Endothelial cell of umbilical vein (primary cell): ENCODE measurements at regions not wholly inside any gene's neighbourhood (a gene's known extent, or its start where the extent isn't known, plus 50 kb on each side); places are given as distances from the start of the nearest gene placed in this dataset.

Experiments used
- BruUV-seq: library from RNA; stranded (reverse); fragments of 400-500 nt; replicated peaks from 2 replicates; lab custom pipeline; 2021; lab: Mats Ljungman, UMichigan
- CTCF ChIA-PET: fragments of 300-600, 350-600 bp; sonication (Branson Sonifier 250); formaldehyde crosslinking; loops from one replicate; lab custom pipeline; 2021; ENCODE audit warnings: antibody characterized with exemption, inconsistent platforms; lab: Charles Lee
- POLR2A ChIA-PET: fragments of 300-600, 350-600 bp; sonication (Branson Sonifier 250); formaldehyde crosslinking; loops from one replicate; lab custom pipeline; 2021; ENCODE audit warnings: antibody characterized with exemption, inconsistent platforms; lab: Charles Lee
- DNase-seq: peaks from one replicate; pipeline ENCODE4 v3.0.0-alpha.2; 2011; ENCODE audit warnings: low read depth, low spot score
- FAIRE-seq: peaks from 2 replicates; lab custom pipeline; 2011; peaks lifted over from hg19 to GRCh38; lab: Jason Lieb, UNC
- H2AFZ ChIP-seq: 2 replicates; pipeline ENCODE4 v1.6.0; 2012; ENCODE audit warnings: low read depth, low read length, control low read depth, inconsistent platforms
- H3K27ac ChIP-seq: 2 replicates; pipeline ENCODE4 v1.5.1; 2011; ENCODE audit warnings: low read depth, mild to moderate bottlenecking, control low read depth, low read length, moderate library complexity; ENCODE audit not compliant: insufficient read depth
- H3K27me3 ChIP-seq, 2 experiments: 2 replicates each; pipeline versions ENCODE4 v1.6.0 to v1.6.1; 2011; ENCODE audit warnings: low read length in 2 of 2, mixed read lengths in 1 of 2; ENCODE audit not compliant: control insufficient read depth in 2 of 2, insufficient read depth in 2 of 2
- H3K36me3 ChIP-seq, 2 experiments: 2 replicates in 1 of 2; 3 replicates in 1 of 2; pipeline ENCODE4 v1.5.1; 2011; ENCODE audit warnings: low read length in 2 of 2, mild to moderate bottlenecking in 1 of 2, moderate library complexity in 1 of 2; ENCODE audit not compliant: control insufficient read depth in 2 of 2, insufficient read depth in 2 of 2; ENCODE audit errors: extremely low read depth in 1 of 2
- H3K4me1 ChIP-seq: 3 replicates; pipeline ENCODE4 v1.5.1; 2011; ENCODE audit warnings: mild to moderate bottlenecking, low read length; ENCODE audit not compliant: control insufficient read depth, insufficient read depth; ENCODE audit errors: extremely low read depth
- H3K4me2 ChIP-seq: 2 replicates; pipeline ENCODE4 v1.6.1; 2011; ENCODE audit warnings: low read length, control low read depth, mixed read lengths; ENCODE audit not compliant: insufficient read depth
- H3K4me3 ChIP-seq, 3 experiments: fragments of 200-600 bp in 1 of 3; sonication (generic), shearing (Covaris generic) in 1 of 3; replicated peaks in 1 of 3; 2 replicates each; pipeline ENCODE4 v1.5.1; 2011 to 2016; ENCODE audit warnings: control low read depth in 3 of 3, low read length in 3 of 3, mild to moderate bottlenecking in 2 of 3, inconsistent platforms in 1 of 3, low read depth in 1 of 3, moderate library complexity in 1 of 3; ENCODE audit not compliant: insufficient read depth in 1 of 3
- H3K79me2 ChIP-seq: 2 replicates; pipeline ENCODE4 v1.6.0; 2012; ENCODE audit warnings: low read length, inconsistent platforms; ENCODE audit not compliant: control insufficient read depth, insufficient read depth
- H3K9ac ChIP-seq: replicated peaks from 2 replicates; pipeline ENCODE3; 2011; ENCODE audit warnings: low read length, control low read depth; ENCODE audit not compliant: insufficient read depth; ENCODE audit errors: extremely low read depth
- H3K9me1 ChIP-seq: replicated peaks from 3 replicates; pipeline ENCODE4 v1.6.0; 2011; ENCODE audit warnings: mild to moderate bottlenecking, low read length; ENCODE audit not compliant: control insufficient read depth, insufficient read depth; ENCODE audit errors: extremely low read depth
- H3K9me3 ChIP-seq: replicated peaks from 2 replicates; pipeline ENCODE4 v1.5.1; 2012; ENCODE audit warnings: low read length, inconsistent platforms; ENCODE audit not compliant: control insufficient read depth, insufficient read depth
- H4K20me1 ChIP-seq: replicated peaks from 2 replicates; pipeline ENCODE3; 2011; ENCODE audit warnings: mild to moderate bottlenecking, low read length; ENCODE audit not compliant: control insufficient read depth, insufficient read depth; ENCODE audit errors: extremely low read depth
- EZH2 ChIP-seq: IDR thresholded peaks from 2 replicates; pipeline ENCODE4 v1.6.1; 2012; ENCODE audit warnings: borderline replicate concordance, low read depth, mild to moderate bottlenecking, moderate library complexity, low read length, inconsistent platforms; ENCODE audit not compliant: severe bottlenecking
- FOS ChIP-seq: IDR thresholded peaks from 2 replicates; pipeline ENCODE4 v1.6.1; 2011; ENCODE audit warnings: mild to moderate bottlenecking, low read length, moderate library complexity, borderline replicate concordance; ENCODE audit not compliant: insufficient read depth
- GATA2 ChIP-seq: IDR thresholded peaks from 2 replicates; pipeline ENCODE4 v1.7.0; 2011; ENCODE audit warnings: low read depth, mild to moderate bottlenecking, moderate library complexity, mixed read lengths, low read length; ENCODE audit not compliant: insufficient read length, insufficient read depth
- JUN ChIP-seq: IDR thresholded peaks from 2 replicates; pipeline ENCODE4 v1.6.1; 2011; ENCODE audit warnings: borderline replicate concordance, low read depth; ENCODE audit not compliant: insufficient read length, insufficient read depth
- POLR2AphosphoS5 ChIP-seq: IDR thresholded peaks from 2 replicates; pipeline ENCODE4 v1.6.1; 2012; ENCODE audit warnings: low read depth, mild to moderate bottlenecking, control low read depth, low read length, moderate library complexity; ENCODE audit not compliant: insufficient read depth
- dilution Hi-C: fragments of 300-500 bp; cut with MboI; formaldehyde crosslinking; loops from one replicate; pipeline ENCODE4 v1.15.0; 2019; ENCODE audit warnings: low sequenced_read_pairs; ENCODE audit not compliant: extremely low pct_ligation_motif_present
- intact Hi-C: fragments of 100-400 bp; cut with micrococcal nuclease; formaldehyde crosslinking; loops from one replicate; pipeline ENCODE4 v1.10.0; 2022
- TF ChIP-seq, protein P1 (sequence below), 2 donors: IDR thresholded peaks; 1 replicate in 1 of 2; 2 replicates in 1 of 2; pipeline ENCODE4 v1.5.1; 2011; ENCODE audit warnings: low read length in 2 of 2, mild to moderate bottlenecking in 2 of 2, moderate library complexity in 2 of 2, control low read depth in 1 of 2, inconsistent platforms in 1 of 2, low read depth in 1 of 2; ENCODE audit not compliant: insufficient read depth in 1 of 2; ENCODE audit errors: extremely low read depth in 1 of 2
- TF ChIP-seq, protein P2 (sequence below): IDR thresholded peaks from 2 replicates; pipeline ENCODE4 v1.6.1; 2011; ENCODE audit not compliant: insufficient read depth, insufficient read length

DNA sequence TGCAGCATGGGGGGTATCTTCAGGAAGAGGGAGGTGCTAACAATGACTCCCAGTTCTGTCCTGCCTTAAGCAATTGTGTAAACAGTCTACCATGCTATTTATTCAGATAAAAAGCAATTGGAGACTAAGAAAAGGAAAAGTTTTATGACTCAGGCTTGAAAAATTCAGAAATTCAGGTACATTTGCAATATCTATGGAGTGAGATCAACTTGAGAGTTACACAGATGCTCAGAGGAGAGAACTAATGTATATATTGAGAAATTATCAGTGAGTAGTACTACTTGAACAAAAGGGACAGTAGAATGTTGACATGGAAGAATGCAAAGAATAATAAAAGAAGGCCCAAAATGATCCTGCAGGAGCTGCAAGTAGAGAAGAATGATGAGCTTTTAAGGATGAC is 277.6 kb upstream of the DACH1 start:
- dilution Hi-C loops (no loop called here), intact Hi-C loops (no loop called here)
- BruUV-seq, result no TSS peak
- Histone ChIP-seq H3K9me3 (no peaks in the 10 kb centered on the region), H3K4me2 (no peak overlapping the region), H2AFZ (no peak overlapping the region), H3K9ac (no peak overlapping the region), H3K4me1 (peaks cover 8% of the 10 kb centered on the region), H3K36me3 (no peaks in the 10 kb centered on the region), H3K79me2 (no peaks in the 10 kb centered on the region), H3K9me1 (no peaks in the 10 kb centered on the region), H3K27ac (no peak overlapping the region), H4K20me1 (no peaks in the 10 kb centered on the region), H3K4me3 (no peak overlapping the region), H3K27me3 (no peaks in the 10 kb centered on the region)
- DNase-seq, result no peak
- ChIA-PET CTCF (no interaction called here), POLR2A (no interaction called here)
- FAIRE-seq, result no peak
- TF ChIP-seq, protein P1, sequence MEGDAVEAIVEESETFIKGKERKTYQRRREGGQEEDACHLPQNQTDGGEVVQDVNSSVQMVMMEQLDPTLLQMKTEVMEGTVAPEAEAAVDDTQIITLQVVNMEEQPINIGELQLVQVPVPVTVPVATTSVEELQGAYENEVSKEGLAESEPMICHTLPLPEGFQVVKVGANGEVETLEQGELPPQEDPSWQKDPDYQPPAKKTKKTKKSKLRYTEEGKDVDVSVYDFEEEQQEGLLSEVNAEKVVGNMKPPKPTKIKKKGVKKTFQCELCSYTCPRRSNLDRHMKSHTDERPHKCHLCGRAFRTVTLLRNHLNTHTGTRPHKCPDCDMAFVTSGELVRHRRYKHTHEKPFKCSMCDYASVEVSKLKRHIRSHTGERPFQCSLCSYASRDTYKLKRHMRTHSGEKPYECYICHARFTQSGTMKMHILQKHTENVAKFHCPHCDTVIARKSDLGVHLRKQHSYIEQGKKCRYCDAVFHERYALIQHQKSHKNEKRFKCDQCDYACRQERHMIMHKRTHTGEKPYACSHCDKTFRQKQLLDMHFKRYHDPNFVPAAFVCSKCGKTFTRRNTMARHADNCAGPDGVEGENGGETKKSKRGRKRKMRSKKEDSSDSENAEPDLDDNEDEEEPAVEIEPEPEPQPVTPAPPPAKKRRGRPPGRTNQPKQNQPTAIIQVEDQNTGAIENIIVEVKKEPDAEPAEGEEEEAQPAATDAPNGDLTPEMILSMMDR (IDR thresholded peaks at IDR 0.05; ENCODE audit: extremely low read depth in 1 of 2, insufficient read depth in 1 of 2, low read depth in 1 of 2, low read length in 2 of 2), result no peak
- TF ChIP-seq POLR2AphosphoS5 (no peak), JUN (no peak), EZH2 (no peak)

DNA sequence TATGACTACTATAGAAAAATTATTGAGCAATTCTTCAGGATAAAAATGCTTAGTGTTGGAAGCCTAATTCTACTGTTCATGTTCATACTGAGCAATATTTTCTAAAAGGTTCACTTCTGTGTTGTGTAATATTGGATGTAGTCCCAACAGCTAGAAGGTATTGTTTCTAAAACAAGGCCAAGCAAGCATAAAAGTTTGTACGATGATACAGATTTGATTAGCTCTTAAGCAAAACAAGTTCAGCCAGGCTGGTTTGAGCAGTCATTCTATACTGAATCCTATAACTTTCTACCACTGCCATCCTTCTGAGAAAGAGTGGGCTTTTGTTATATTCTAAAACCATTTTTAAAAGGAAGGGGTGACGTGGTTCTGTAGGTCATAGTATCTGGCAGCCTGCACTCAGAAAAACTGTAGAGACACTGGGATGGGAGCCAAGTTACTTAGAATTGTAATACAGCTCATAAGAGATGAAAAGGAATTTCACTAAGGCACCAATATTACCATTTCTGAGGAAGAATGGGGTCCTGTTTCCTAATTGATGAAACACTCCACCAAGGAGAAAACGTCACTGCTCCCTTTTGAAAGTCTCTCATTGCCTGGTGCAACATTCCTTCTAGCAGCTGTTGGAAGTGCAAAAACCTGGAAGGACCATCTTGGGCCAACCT is 275.0 kb upstream of the DACH1 start:
- Histone ChIP-seq H3K9me3 (no peaks in the 10 kb centered on the region), H3K4me2 (no peak overlapping the region), H3K79me2 (no peaks in the 10 kb centered on the region), H4K20me1 (no peaks in the 10 kb centered on the region), H3K9me1 (no peaks in the 10 kb centered on the region), H3K9ac (peak overlapping the region; percentile 3), H3K4me1 (peaks cover 8% of the 10 kb centered on the region), H2AFZ (peak overlapping the region; percentile 75), H3K27me3 (no peaks in the 10 kb centered on the region), H3K27ac (peak overlapping the region; percentile 12), H3K36me3 (no peaks in the 10 kb centered on the region), H3K4me3 (no peak overlapping the region)
- DNase-seq (peak; percentile 91), FAIRE-seq (peak; percentile 73)
- BruUV-seq, result no TSS peak
- POLR2A ChIA-PET, result no interaction called here
- intact Hi-C loops (no loop called here), dilution Hi-C loops (no loop called here)
- TF ChIP-seq GATA2 (no peak), FOS (peak; percentile 4), JUN (no peak)
- TF ChIP-seq, protein P2, sequence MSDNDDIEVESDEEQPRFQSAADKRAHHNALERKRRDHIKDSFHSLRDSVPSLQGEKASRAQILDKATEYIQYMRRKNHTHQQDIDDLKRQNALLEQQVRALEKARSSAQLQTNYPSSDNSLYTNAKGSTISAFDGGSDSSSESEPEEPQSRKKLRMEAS, result no peak
- CTCF ChIA-PET, result interaction anchor here (0.8 to 1.0 kb wide), 2 partner anchors 12 to 17 kb away, joined by 3 read pairs; no protein-coding TSS in a partner anchor
